Endodermal cell (in vitro differentiated cells): ENCODE measurements at regions not wholly inside any gene's neighbourhood (a gene's known extent, or its start where the extent isn't known, plus 50 kb on each side); places are given as distances from the start of the nearest gene placed in this dataset.

Experiments
- DNase-seq: peaks from one replicate; pipeline ENCODE4 v3.0.0-alpha.2; 2017
- H3K27ac ChIP-seq: 2 replicates; pipeline ENCODE4 v1.5.1; 2013; ENCODE audit warnings: mild to moderate bottlenecking, low read depth, low read length, moderate library complexity
- H3K27me3 ChIP-seq: 2 replicates; pipeline ENCODE4 v1.6.1; 2013; ENCODE audit warnings: mild to moderate bottlenecking, low read length, moderate library complexity; ENCODE audit not compliant: insufficient read depth, control insufficient read depth, poor library complexity, severe bottlenecking
- H3K36me3 ChIP-seq: 2 replicates; pipeline ENCODE4 v1.7.0; 2013; ENCODE audit warnings: mild to moderate bottlenecking, low read length, moderate library complexity; ENCODE audit not compliant: control insufficient read depth, insufficient read depth
- H3K4me1 ChIP-seq: one replicate; pipeline ENCODE4 v1.7.0; 2013; ENCODE audit warnings: low read length; ENCODE audit not compliant: control insufficient read depth, insufficient read depth
- H3K4me3 ChIP-seq: 2 replicates; pipeline ENCODE4 v1.5.1; 2013; ENCODE audit warnings: mild to moderate bottlenecking, low read length, moderate library complexity
- H3K9ac ChIP-seq: 2 replicates; pipeline ENCODE4 v1.6.1; 2013; ENCODE audit warnings: mild to moderate bottlenecking, low read length, moderate library complexity; ENCODE audit not compliant: poor library complexity, severe bottlenecking; ENCODE audit errors: extremely low read depth
- H3K9me3 ChIP-seq: 2 replicates; pipeline ENCODE4 v1.6.1; 2013; ENCODE audit warnings: mild to moderate bottlenecking, low read length, moderate library complexity; ENCODE audit not compliant: control insufficient read depth
- H3K27ac Mint-ChIP-seq: 2 replicates; pipeline ENCODE4 v1.8.0; 2020; ENCODE audit warnings: mixed read lengths
- H3K27me3 Mint-ChIP-seq: 2 replicates; pipeline ENCODE4 v1.8.0; 2021; ENCODE audit warnings: mild to moderate bottlenecking, mixed read lengths; ENCODE audit not compliant: insufficient read depth
- H3K36me3 Mint-ChIP-seq: 2 replicates; pipeline ENCODE4 v1.8.0; 2020; ENCODE audit warnings: low read depth, mixed read lengths
- H3K4me1 Mint-ChIP-seq: 2 replicates; pipeline ENCODE4 v1.8.0; 2020; ENCODE audit warnings: mixed read lengths
- H3K4me3 Mint-ChIP-seq: 2 replicates; pipeline ENCODE4 v1.8.0; 2020; ENCODE audit warnings: mild to moderate bottlenecking, moderate library complexity, mixed read lengths
- H3K9me3 Mint-ChIP-seq: 2 replicates; pipeline ENCODE4 v1.8.0; 2020; ENCODE audit warnings: mild to moderate bottlenecking, mixed read lengths
- CTCF ChIP-seq: fragments of 200-600 bp; sonication (generic); conservative IDR thresholded peaks from 2 replicates; pipeline ENCODE4 v1.5.0; 2021; ENCODE audit warnings: antibody characterized with exemption, mild to moderate bottlenecking
- WGBS, 2 experiments: methylation state at CpG; one replicate each; pipeline versions ENCODE4 v1.1.5 to v1.1.7; 2013; ENCODE audit warnings: missing lambda C conversion rate in 2 of 2, mixed read lengths in 1 of 2; ENCODE audit not compliant: insufficient coverage in 1 of 2, insufficient read length in 1 of 2; 5-methylcytosine and 5-hydroxymethylcytosine counted together

- Mint-ChIP-seq H3K27me3 (no peaks in the 10 kb centered on the region), H3K9me3 (no peaks in the 10 kb centered on the region), H3K36me3 (no peaks in the 10 kb centered on the region), H3K4me3 (no peak overlapping the region), H3K4me1 (no peaks in the 10 kb centered on the region), H3K27ac (no peak overlapping the region)
- Histone ChIP-seq H3K9ac (no peak overlapping the region), H3K9me3 (no peaks in the 10 kb centered on the region), H3K4me1 (no peaks in the 10 kb centered on the region), H3K36me3 (no peaks in the 10 kb centered on the region), H3K4me3 (no peak overlapping the region), H3K27me3 (no peaks in the 10 kb centered on the region), H3K27ac (no peak overlapping the region)
- DNase-seq = no peak
- TF ChIP-seq CTCF = no peak
- 96 to 100% methylated on average over 1 to 3 of the region's 3 CpGs for WGBS, 2 experiments
These were observed 354.9 kb downstream of the RSL24D1 start for GRCh38 chr15:54841701-54842305.

- Mint-ChIP-seq H3K36me3 (no peaks in the 10 kb centered on the region), H3K27ac (no peak overlapping the region), H3K4me1 (no peaks in the 10 kb centered on the region), H3K9me3 (no peaks in the 10 kb centered on the region), H3K4me3 (no peak overlapping the region), H3K27me3 (no peaks in the 10 kb centered on the region)
- 52 to 64% methylated on average over 4 to 7 of the region's 7 CpGs for WGBS, 2 experiments
- peak; percentile 76 for DNase-seq
- Histone ChIP-seq H3K27me3 (no peaks in the 10 kb centered on the region), H3K4me3 (no peak overlapping the region), H3K9me3 (no peaks in the 10 kb centered on the region), H3K36me3 (no peaks in the 10 kb centered on the region), H3K27ac (no peak overlapping the region), H3K4me1 (no peaks in the 10 kb centered on the region), H3K9ac (no peak overlapping the region)
- peak; percentile 74 for TF ChIP-seq CTCF
These were observed 355.9 kb downstream of the RSL24D1 start for GRCh38 chr15:54840621-54841398.

DNA sequence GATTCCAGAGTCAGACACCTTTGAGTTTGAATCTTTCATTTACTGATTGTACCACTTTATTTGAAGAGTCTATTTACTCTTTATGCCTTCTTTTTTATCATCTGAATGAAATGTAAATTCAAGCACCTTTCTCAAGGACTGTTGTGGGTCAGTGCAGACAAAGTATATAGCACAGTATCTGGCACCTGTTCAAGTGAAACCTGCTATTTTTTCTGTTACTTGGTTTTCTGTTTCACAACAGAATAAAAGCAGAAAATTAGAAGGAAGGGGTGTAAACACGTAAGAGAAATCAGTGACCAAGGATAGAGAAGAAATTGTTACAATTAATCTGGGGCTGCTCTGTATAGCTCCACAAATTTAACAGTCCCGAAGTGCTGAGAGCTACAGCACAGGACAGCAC, 357.4 kb downstream of the RSL24D1 start:
- WGBS, 2 experiments = 95 to 100% methylated on average over 2 of the region's 2 CpGs
- Mint-ChIP-seq H3K27me3 (no peaks in the 10 kb centered on the region), H3K4me3 (no peak overlapping the region), H3K4me1 (no peaks in the 10 kb centered on the region), H3K36me3 (no peaks in the 10 kb centered on the region), H3K9me3 (no peaks in the 10 kb centered on the region), H3K27ac (no peak overlapping the region)
- no peak for DNase-seq
- H3K27me3 ChIP-seq = no peaks in the 10 kb centered on the region
- no peaks in the 10 kb centered on the region for H3K9me3 ChIP-seq
- H3K4me3 ChIP-seq = no peak overlapping the region
- H3K9ac ChIP-seq = no peak overlapping the region
- TF ChIP-seq CTCF = no peak
- H3K27ac ChIP-seq = no peak overlapping the region
- H3K36me3 ChIP-seq = no peaks in the 10 kb centered on the region
- H3K4me1 ChIP-seq = no peaks in the 10 kb centered on the region
